ENCODE measurements at regions not wholly inside any gene's neighbourhood (a gene's known extent, or its start where the extent isn't known, plus 50 kb on each side); places are given as distances from the start of the nearest gene placed in this dataset.

DNA sequence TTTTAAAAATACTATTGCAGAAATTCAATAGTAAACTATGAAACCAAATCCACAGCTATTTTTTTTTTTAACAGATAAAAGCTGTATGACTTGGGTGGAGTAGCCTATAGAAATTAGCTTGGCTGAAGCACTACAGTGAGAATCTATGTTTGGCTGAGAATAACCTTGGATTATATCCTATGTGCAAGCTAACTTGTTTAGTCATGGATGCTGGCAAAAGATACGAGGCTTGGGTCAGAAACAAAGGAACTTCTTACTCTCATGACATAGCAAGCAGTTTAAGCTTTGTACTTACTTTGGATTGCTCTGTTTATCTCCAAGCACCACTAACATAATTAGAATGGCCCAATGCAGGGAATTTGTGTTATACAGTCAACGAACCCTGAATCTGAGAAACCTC is 119.2 kb upstream of the GRID2 start:
- Histone ChIP-seq H3K4me2 (replicated peaks; ENCODE audit: extremely low read depth, low read length, poor library complexity, severe bottlenecking) (no peak overlapping the region), H3K36me3 (replicated peaks in 1 of 2; ENCODE audit: control insufficient read depth in 1 of 2, insufficient read depth in 2 of 2, low read length in 2 of 2) (no peaks in the 10 kb centered on the region), H3K9ac (ENCODE audit: insufficient read depth, low read length, poor library complexity, severe bottlenecking) (no peak overlapping the region), H4K20me1 (ENCODE audit: insufficient read depth, low read length) (no peaks in the 10 kb centered on the region), H3K27ac (ENCODE audit: low read depth in 1 of 2, low read length in 2 of 2) (no peak overlapping the region), H3K79me2 (ENCODE audit: insufficient read depth, low read length) (no peaks in the 10 kb centered on the region), H3K9me3 (replicated peaks in 1 of 2; ENCODE audit: control insufficient read depth in 1 of 2, insufficient read depth in 1 of 2, low read length in 2 of 2) (peaks cover 20 to 25% of the 10 kb centered on the region in 2 donors), H3K4me3 (replicated peaks in 1 of 3; ENCODE audit: low read depth in 2 of 3, low read length in 3 of 3) (no peak overlapping the region), H2AFZ (ENCODE audit: insufficient read depth, low read depth, low read length, poor library complexity, severe bottlenecking) (no peak overlapping the region), H3K4me1 (ENCODE audit: control insufficient read depth in 1 of 2, insufficient read depth in 2 of 2, low read length in 2 of 2) (no peaks in the 10 kb centered on the region), H3K27me3 (ENCODE audit: control insufficient read depth in 2 of 2, insufficient read depth in 2 of 2, low read length in 2 of 2) (no peaks in the 10 kb centered on the region)
- no peak for DNase-seq
- no peaks in the 10 kb centered on the region for H3K36me3 Mint-ChIP-seq
- H3K4me1 Mint-ChIP-seq = no peaks in the 10 kb centered on the region
- H3K4me3 Mint-ChIP-seq = no peak overlapping the region
- TF ChIP-seq, protein P1, sequence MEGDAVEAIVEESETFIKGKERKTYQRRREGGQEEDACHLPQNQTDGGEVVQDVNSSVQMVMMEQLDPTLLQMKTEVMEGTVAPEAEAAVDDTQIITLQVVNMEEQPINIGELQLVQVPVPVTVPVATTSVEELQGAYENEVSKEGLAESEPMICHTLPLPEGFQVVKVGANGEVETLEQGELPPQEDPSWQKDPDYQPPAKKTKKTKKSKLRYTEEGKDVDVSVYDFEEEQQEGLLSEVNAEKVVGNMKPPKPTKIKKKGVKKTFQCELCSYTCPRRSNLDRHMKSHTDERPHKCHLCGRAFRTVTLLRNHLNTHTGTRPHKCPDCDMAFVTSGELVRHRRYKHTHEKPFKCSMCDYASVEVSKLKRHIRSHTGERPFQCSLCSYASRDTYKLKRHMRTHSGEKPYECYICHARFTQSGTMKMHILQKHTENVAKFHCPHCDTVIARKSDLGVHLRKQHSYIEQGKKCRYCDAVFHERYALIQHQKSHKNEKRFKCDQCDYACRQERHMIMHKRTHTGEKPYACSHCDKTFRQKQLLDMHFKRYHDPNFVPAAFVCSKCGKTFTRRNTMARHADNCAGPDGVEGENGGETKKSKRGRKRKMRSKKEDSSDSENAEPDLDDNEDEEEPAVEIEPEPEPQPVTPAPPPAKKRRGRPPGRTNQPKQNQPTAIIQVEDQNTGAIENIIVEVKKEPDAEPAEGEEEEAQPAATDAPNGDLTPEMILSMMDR (IDR thresholded peaks at IDR 0.05) = no peak
- H3K9me3 Mint-ChIP-seq = peaks cover 11 to 29% (median 14%) of the 10 kb centered on the region in 7 donors
- intact Hi-C loops (cut with micrococcal nuclease) = no loop called here
- no peaks in the 10 kb centered on the region for H3K27me3 Mint-ChIP-seq (ENCODE audit: low read depth in 3 of 3)
- H3K27ac Mint-ChIP-seq = no peak overlapping the region
- no CpG with 5 or more reads among the region's 2 CpGs for WGBS (ENCODE audit: insufficient coverage)

DNA sequence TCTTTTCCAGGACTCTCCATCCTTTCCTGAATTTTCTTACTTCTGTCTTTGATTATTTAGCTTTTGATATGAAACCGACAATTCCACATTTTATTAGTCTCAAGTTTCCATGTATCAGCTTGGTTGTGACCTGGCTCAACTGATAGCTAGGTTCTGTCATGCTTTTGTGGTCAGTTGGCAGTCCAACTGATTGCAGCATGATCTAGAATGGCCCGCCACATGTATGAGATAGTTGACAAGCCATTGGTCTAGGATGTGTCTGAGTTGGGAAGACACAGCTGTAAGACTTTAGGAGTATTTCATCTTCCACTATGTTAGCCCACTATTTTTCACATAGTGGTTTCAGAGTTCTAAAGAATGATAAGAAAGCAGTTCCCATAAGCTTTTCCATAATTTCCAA is 117.5 kb upstream of the GRID2 start:
- intact Hi-C loops (cut with micrococcal nuclease) = no loop called here
- Histone ChIP-seq H3K36me3 (replicated peaks in 1 of 2; ENCODE audit: control insufficient read depth in 1 of 2, insufficient read depth in 2 of 2, low read length in 2 of 2) (no peaks in the 10 kb centered on the region), H3K4me3 (replicated peaks in 1 of 3; ENCODE audit: low read depth in 2 of 3, low read length in 3 of 3) (no peak overlapping the region), H4K20me1 (ENCODE audit: insufficient read depth, low read length) (no peaks in the 10 kb centered on the region), H3K9ac (ENCODE audit: insufficient read depth, low read length, poor library complexity, severe bottlenecking) (no peak overlapping the region), H3K4me1 (ENCODE audit: control insufficient read depth in 1 of 2, insufficient read depth in 2 of 2, low read length in 2 of 2) (no peaks in the 10 kb centered on the region), H3K79me2 (ENCODE audit: insufficient read depth, low read length) (no peaks in the 10 kb centered on the region), H3K27ac (ENCODE audit: low read depth in 1 of 2, low read length in 2 of 2) (no peak overlapping the region), H3K4me2 (replicated peaks; ENCODE audit: extremely low read depth, low read length, poor library complexity, severe bottlenecking) (no peak overlapping the region), H3K9me3 (replicated peaks in 1 of 2; ENCODE audit: control insufficient read depth in 1 of 2, insufficient read depth in 1 of 2, low read length in 2 of 2) (peaks cover 20 to 25% of the 10 kb centered on the region in 2 donors), H3K27me3 (ENCODE audit: control insufficient read depth in 2 of 2, insufficient read depth in 2 of 2, low read length in 2 of 2) (no peaks in the 10 kb centered on the region), H2AFZ (ENCODE audit: insufficient read depth, low read depth, low read length, poor library complexity, severe bottlenecking) (no peak overlapping the region)
- Mint-ChIP-seq H3K9me3 (peaks cover 10 to 22% (median 14%) of the 10 kb centered on the region in 7 donors), H3K27me3 (ENCODE audit: low read depth in 3 of 3) (no peaks in the 10 kb centered on the region), H3K4me1 (no peaks in the 10 kb centered on the region), H3K36me3 (no peaks in the 10 kb centered on the region), H3K27ac (no peak overlapping the region), H3K4me3 (no peak overlapping the region)
- 80% methylated on average over 1 of the region's 2 CpGs for WGBS (ENCODE audit: insufficient coverage)
- DNase-seq = no peak
- TF ChIP-seq, protein P1 (IDR thresholded peaks at IDR 0.05) = no peak
